Prostate gland (tissue), 2 donors: ENCODE measurements at regions not wholly inside any gene's neighbourhood (a gene's known extent, or its start where the extent isn't known, plus 50 kb on each side); places are given as distances from the start of the nearest gene placed in this dataset.

ENCODE experiments used
- POLR2A ChIP-seq: fragments of 450-650 bp; IDR thresholded peaks from one replicate; pipeline ENCODE4 v1.6.1; 2016; ENCODE audit warnings: antibody characterized with exemption, mild to moderate bottlenecking
- POLR2AphosphoS5 ChIP-seq: sonication (generic); formaldehyde crosslinking; IDR thresholded peaks from one replicate; pipeline ENCODE4 v1.6.1; 2017; ENCODE audit warnings: antibody characterized with exemption
- TF ChIP-seq, protein P1 (sequence below), 4 experiments: fragments of 200-600 bp in 2 of 4; fragments of 450-650 bp in 2 of 4; sonication (generic) in 2 of 4; IDR thresholded peaks; 1 replicate in 3 of 4; 2 replicates in 1 of 4; pipeline ENCODE4 v1.5.1; 2016 to 2019; ENCODE audit warnings: antibody characterized with exemption in 4 of 4, mild to moderate bottlenecking in 2 of 4, moderate library complexity in 2 of 4

DNA sequence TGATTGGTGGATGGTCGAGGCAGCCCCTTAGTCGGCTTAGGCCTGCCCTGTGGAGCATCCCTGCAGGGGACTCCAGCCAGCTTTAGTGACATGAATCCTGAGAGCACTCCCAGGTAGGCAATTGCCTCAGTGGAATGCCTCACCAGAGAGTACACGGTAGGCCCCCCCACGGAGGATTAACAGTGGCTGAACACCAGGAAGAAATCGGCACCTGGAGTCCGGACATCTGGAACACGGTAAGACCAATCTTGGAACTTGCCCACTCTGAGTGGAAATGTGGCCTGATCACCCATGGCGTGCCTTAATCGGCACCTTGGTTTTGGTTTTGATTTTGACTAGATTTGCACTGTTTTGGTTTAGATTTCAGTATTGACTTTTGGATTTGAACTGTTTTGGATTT lies 326.2 kb upstream of the NCKAP5 start:
- TF ChIP-seq POLR2A (no peak), POLR2AphosphoS5 (no peak)
- TF ChIP-seq, protein P1, sequence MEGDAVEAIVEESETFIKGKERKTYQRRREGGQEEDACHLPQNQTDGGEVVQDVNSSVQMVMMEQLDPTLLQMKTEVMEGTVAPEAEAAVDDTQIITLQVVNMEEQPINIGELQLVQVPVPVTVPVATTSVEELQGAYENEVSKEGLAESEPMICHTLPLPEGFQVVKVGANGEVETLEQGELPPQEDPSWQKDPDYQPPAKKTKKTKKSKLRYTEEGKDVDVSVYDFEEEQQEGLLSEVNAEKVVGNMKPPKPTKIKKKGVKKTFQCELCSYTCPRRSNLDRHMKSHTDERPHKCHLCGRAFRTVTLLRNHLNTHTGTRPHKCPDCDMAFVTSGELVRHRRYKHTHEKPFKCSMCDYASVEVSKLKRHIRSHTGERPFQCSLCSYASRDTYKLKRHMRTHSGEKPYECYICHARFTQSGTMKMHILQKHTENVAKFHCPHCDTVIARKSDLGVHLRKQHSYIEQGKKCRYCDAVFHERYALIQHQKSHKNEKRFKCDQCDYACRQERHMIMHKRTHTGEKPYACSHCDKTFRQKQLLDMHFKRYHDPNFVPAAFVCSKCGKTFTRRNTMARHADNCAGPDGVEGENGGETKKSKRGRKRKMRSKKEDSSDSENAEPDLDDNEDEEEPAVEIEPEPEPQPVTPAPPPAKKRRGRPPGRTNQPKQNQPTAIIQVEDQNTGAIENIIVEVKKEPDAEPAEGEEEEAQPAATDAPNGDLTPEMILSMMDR (IDR thresholded peaks at IDR 0.05) = no peak
